ENCODE measurements at regions not wholly inside any gene's neighbourhood (a gene's known extent, or its start where the extent isn't known, plus 50 kb on each side); places are given as distances from the start of the nearest gene placed in this dataset.
"Not testable (repeated sequence)": the region's sequence is repeated elsewhere in the genome, so short reads cannot be mapped to it uniquely, and the experiment has no call there.

DNA sequence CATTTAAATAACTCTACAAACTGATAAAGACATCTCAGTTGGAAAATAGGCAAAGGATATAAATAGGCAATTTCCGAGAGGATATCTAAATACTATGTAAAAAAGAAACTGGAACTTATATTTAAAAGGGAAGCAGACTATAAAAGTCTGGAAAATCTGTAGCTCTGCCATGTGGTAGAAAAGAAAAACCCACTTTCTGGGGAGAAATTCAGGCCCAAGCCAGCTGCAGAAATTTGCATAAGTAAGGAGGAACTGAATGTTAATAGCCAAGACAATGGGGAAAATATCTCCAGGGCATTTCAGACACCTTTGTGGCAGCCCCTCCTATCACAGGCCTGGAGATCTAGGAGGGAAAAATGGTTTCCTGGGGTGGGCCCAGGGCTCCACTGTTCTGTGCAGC lies 97.8 kb upstream of the ZBED5 start:
- Histone ChIP-seq H3K36me3 (no peaks in the 10 kb centered on the region), H3K4me3 (no peak overlapping the region), H4K20me1 (ENCODE audit: low read depth) (no peaks in the 10 kb centered on the region), H3K27ac (no peak overlapping the region), H3K9me3 (ENCODE audit: low read depth) (no peaks in the 10 kb centered on the region), H3K4me2 (no peak overlapping the region), H3K4me1 (no peaks in the 10 kb centered on the region), H3K9ac (no peak overlapping the region), H3K27me3 (no peaks in the 10 kb centered on the region), H3K79me2 (ENCODE audit: low read depth) (no peaks in the 10 kb centered on the region), H2AFZ (replicated peaks) (no peak overlapping the region), H3F3A (ENCODE audit: low read depth) (no peaks in the 10 kb centered on the region)
- peaks cover 13% of the 10 kb centered on the region for H3K9me3 Mint-ChIP-seq
- no peak overlapping the region for H3K27ac Mint-ChIP-seq
- H3K27me3 Mint-ChIP-seq (ENCODE audit: insufficient read depth, low read depth) = no peaks in the 10 kb centered on the region
- no peaks in the 10 kb centered on the region for H3K4me1 Mint-ChIP-seq
- no peak for TF ChIP-seq EZH2 (IDR thresholded peaks at IDR 0.05)
- TF ChIP-seq, protein P1, sequence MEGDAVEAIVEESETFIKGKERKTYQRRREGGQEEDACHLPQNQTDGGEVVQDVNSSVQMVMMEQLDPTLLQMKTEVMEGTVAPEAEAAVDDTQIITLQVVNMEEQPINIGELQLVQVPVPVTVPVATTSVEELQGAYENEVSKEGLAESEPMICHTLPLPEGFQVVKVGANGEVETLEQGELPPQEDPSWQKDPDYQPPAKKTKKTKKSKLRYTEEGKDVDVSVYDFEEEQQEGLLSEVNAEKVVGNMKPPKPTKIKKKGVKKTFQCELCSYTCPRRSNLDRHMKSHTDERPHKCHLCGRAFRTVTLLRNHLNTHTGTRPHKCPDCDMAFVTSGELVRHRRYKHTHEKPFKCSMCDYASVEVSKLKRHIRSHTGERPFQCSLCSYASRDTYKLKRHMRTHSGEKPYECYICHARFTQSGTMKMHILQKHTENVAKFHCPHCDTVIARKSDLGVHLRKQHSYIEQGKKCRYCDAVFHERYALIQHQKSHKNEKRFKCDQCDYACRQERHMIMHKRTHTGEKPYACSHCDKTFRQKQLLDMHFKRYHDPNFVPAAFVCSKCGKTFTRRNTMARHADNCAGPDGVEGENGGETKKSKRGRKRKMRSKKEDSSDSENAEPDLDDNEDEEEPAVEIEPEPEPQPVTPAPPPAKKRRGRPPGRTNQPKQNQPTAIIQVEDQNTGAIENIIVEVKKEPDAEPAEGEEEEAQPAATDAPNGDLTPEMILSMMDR (IDR thresholded peaks at IDR 0.05) = no peak
- no peak for TF ChIP-seq EZH2phosphoT487 (IDR thresholded peaks at IDR 0.05)
- H3K36me3 Mint-ChIP-seq = no peaks in the 10 kb centered on the region
- H3K4me3 Mint-ChIP-seq = no peak overlapping the region
- no peak for DNase-seq (ENCODE audit: low spot score)

DNA sequence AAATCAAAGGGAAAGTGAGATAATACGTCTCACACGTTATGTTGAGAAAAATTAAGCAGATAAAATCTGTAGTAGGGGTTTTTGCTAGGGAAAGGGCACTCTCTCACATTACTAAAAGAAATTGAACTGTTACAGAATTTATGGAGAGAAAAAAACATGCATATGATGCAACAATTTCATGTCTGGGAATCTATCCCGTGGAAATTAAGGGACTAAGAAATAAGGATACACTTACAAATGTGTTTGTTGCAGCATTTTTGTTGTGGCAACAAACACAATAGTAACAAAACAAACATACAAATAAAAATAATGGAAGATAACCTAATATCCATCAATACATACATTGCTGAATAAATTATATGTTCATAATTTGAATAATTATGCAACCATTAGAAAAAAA lies 96.3 kb upstream of the ZBED5 start:
- Mint-ChIP-seq H3K27ac (no peak overlapping the region), H3K27me3 (ENCODE audit: insufficient read depth, low read depth) (no peaks in the 10 kb centered on the region), H3K4me3 (no peak overlapping the region), H3K4me1 (no peaks in the 10 kb centered on the region), H3K9me3 (peaks cover 16% of the 10 kb centered on the region), H3K36me3 (no peaks in the 10 kb centered on the region)
- TF ChIP-seq EZH2phosphoT487 (IDR thresholded peaks at IDR 0.05) = no peak
- no peak overlapping the region for H3K4me2 ChIP-seq
- H2AFZ ChIP-seq (replicated peaks) = no peak overlapping the region
- H3K4me3 ChIP-seq = no peak overlapping the region
- DNase-seq (ENCODE audit: low spot score) = no peak
- H3K4me1 ChIP-seq = no peaks in the 10 kb centered on the region
- H3F3A ChIP-seq (ENCODE audit: low read depth) = no peaks in the 10 kb centered on the region
- H3K27me3 ChIP-seq = no peaks in the 10 kb centered on the region
- no peaks in the 10 kb centered on the region for H3K9me3 ChIP-seq (ENCODE audit: low read depth)
- H3K27ac ChIP-seq = no peak overlapping the region
- H3K36me3 ChIP-seq = no peaks in the 10 kb centered on the region
- H3K9ac ChIP-seq = no peak overlapping the region
- H3K79me2 ChIP-seq (ENCODE audit: low read depth) = no peaks in the 10 kb centered on the region
- H4K20me1 ChIP-seq (ENCODE audit: low read depth) = no peaks in the 10 kb centered on the region

DNA sequence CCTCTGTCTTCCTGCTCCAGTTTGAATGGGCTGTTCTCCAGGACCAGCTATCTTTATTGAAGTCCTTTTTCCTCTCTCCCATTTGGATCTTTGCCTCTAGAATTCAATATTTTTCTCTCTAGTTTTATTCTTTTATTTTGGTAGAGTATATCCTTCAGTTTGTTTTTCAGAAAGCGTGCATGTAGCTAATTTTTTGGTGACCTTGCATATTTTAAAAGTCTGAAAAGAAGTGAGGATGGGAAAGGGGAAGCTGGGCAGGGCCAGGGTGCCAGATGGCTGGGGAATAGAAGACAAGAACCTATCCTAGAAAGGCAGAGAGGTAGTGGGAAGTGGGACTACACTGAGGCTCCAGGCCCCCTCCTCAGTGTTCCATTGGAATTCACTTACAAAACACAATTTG lies 95.0 kb upstream of the ZBED5 start:
- H3K9me3 Mint-ChIP-seq = peaks cover 18% of the 10 kb centered on the region
- no peak overlapping the region for H2AFZ ChIP-seq (replicated peaks)
- no peak overlapping the region for H3K4me3 ChIP-seq
- no peak for DNase-seq (ENCODE audit: low spot score)
- H3K27me3 ChIP-seq = no peaks in the 10 kb centered on the region
- no peaks in the 10 kb centered on the region for H3K36me3 Mint-ChIP-seq
- H3K27me3 Mint-ChIP-seq (ENCODE audit: insufficient read depth, low read depth) = no peaks in the 10 kb centered on the region
- TF ChIP-seq EZH2phosphoT487 (IDR thresholded peaks at IDR 0.05) (no peak), EZH2 (IDR thresholded peaks at IDR 0.05) (no peak)
- no peaks in the 10 kb centered on the region for H3K36me3 ChIP-seq
- no peaks in the 10 kb centered on the region for H3K4me1 Mint-ChIP-seq
- H3K4me1 ChIP-seq = no peaks in the 10 kb centered on the region
- H3F3A ChIP-seq (ENCODE audit: low read depth) = no peaks in the 10 kb centered on the region
- H4K20me1 ChIP-seq (ENCODE audit: low read depth) = no peaks in the 10 kb centered on the region
- no peak overlapping the region for H3K4me3 Mint-ChIP-seq
- H3K27ac Mint-ChIP-seq = peak overlapping the region; percentile 34
- H3K9ac ChIP-seq = no peak overlapping the region
- H3K9me3 ChIP-seq (ENCODE audit: low read depth) = no peaks in the 10 kb centered on the region
- no peak overlapping the region for H3K27ac ChIP-seq
- H3K79me2 ChIP-seq (ENCODE audit: low read depth) = no peaks in the 10 kb centered on the region
- H3K4me2 ChIP-seq = no peak overlapping the region

- peaks cover 17% of the 10 kb centered on the region for H3K9me3 Mint-ChIP-seq
Measured at GRCh38 chr11:10947935-10948334, 90.1 kb upstream of the ZBED5 start.

DNA sequence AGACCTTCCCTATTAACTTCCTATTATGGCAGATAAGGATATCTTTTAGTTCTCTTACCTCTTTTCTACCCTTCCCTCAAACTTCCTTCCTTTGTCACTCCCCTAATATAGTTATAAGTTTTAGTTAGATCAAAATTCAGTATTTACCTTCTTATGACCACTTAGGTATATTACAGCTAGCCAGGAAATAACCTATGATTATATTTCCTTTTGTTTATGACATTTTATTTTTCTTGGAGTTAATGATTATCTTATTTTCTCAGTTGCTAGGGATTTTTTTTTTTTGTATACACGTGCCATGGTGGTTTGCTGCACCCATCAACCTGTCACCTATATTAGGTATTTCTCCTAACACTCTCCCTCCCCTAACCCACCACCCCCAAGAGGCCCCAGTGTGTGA lies 88.2 kb upstream of the ZBED5 start:
- H3K36me3 Mint-ChIP-seq = no peaks in the 10 kb centered on the region
- H3K4me1 ChIP-seq = no peaks in the 10 kb centered on the region
- H3K9me3 ChIP-seq (ENCODE audit: low read depth) = no peaks in the 10 kb centered on the region
- no peak overlapping the region for H3K4me3 ChIP-seq
- H3K27me3 Mint-ChIP-seq (ENCODE audit: insufficient read depth, low read depth) = peaks cover 8% of the 10 kb centered on the region
- no peak for DNase-seq (ENCODE audit: low spot score)
- H3K27me3 ChIP-seq = no peaks in the 10 kb centered on the region
- H3K27ac Mint-ChIP-seq = no peak overlapping the region
- H3K79me2 ChIP-seq (ENCODE audit: low read depth) = no peaks in the 10 kb centered on the region
- H3F3A ChIP-seq (ENCODE audit: low read depth) = no peaks in the 10 kb centered on the region
- TF ChIP-seq EZH2phosphoT487 (IDR thresholded peaks at IDR 0.05) = no peak
- no peak overlapping the region for H3K4me3 Mint-ChIP-seq
- H2AFZ ChIP-seq (replicated peaks) = no peak overlapping the region
- H3K27ac ChIP-seq = no peak overlapping the region
- peaks cover 17% of the 10 kb centered on the region for H3K9me3 Mint-ChIP-seq
- H3K4me2 ChIP-seq = no peak overlapping the region
- no peaks in the 10 kb centered on the region for H4K20me1 ChIP-seq (ENCODE audit: low read depth)
- H3K36me3 ChIP-seq = no peaks in the 10 kb centered on the region
- H3K9ac ChIP-seq = no peak overlapping the region
- peaks cover 6% of the 10 kb centered on the region for H3K4me1 Mint-ChIP-seq

More at GRCh38 chr11:10947935-10948334, 90.1 kb upstream of the ZBED5 start:
- not testable (repeated sequence) for H3K36me3 Mint-ChIP-seq; H3K79me2 ChIP-seq (ENCODE audit: low read depth); H3K27me3 ChIP-seq; H3K9ac ChIP-seq; H4K20me1 ChIP-seq (ENCODE audit: low read depth); DNase-seq (ENCODE audit: low spot score); H3K4me2 ChIP-seq; H3K4me3 Mint-ChIP-seq; H3K27ac ChIP-seq; H3K36me3 ChIP-seq; H3F3A ChIP-seq (ENCODE audit: low read depth); H3K9me3 ChIP-seq (ENCODE audit: low read depth); H3K27ac Mint-ChIP-seq; H3K27me3 Mint-ChIP-seq (ENCODE audit: insufficient read depth, low read depth); H2AFZ ChIP-seq (replicated peaks); H3K4me3 ChIP-seq; H3K4me1 Mint-ChIP-seq; H3K4me1 ChIP-seq
